Stimulated activated naive CD8-positive, alpha-beta T cell treated with anti-CD3 and anti-CD28 coated beads, Interleukin-15, Interleukin-2, amounts not matched to agents 100 U/mL and 50 U/mL, for 24 hours (primary cell): ENCODE measurements at regions not wholly inside any gene's neighbourhood (a gene's known extent, or its start where the extent isn't known, plus 50 kb on each side); places are given as distances from the start of the nearest gene placed in this dataset.
"Not testable (repeated sequence)": the region's sequence is repeated elsewhere in the genome, so short reads cannot be mapped to it uniquely, and the experiment has no call there.

Source experiments
- ATAC-seq: fragments of 150-1000 bp; cut with Tn5 transposase; one replicate; pipeline ENCODE4 v1.10.0; 2021
- DNase-seq: peaks from one replicate; pipeline ENCODE4 v3.0.0; 2021

- DNase-seq = no peak
- no peak for ATAC-seq
Measured at GRCh38 chr9:25261445-25261844, 416.8 kb downstream of the TUSC1 start.

DNA sequence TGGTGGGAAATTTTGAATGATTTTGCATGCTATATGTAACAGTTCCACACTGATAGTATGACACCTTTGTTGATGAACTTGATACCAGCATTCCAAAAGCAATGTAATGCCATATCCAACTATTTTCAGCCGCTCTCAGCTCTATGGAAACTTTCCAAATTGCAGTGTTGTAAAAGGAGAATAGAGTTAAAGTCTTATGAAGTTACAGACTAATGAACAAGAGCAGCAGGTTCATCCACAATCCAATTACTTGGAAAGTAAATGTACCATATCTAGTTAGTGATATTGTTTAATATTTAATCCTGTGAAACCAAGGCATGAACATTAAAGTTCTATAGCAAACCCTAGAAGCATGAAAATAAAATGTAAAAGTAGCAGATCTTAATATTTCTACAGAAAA, 418.2 kb downstream of the TUSC1 start:
- DNase-seq = no peak
- no peak for ATAC-seq

DNA sequence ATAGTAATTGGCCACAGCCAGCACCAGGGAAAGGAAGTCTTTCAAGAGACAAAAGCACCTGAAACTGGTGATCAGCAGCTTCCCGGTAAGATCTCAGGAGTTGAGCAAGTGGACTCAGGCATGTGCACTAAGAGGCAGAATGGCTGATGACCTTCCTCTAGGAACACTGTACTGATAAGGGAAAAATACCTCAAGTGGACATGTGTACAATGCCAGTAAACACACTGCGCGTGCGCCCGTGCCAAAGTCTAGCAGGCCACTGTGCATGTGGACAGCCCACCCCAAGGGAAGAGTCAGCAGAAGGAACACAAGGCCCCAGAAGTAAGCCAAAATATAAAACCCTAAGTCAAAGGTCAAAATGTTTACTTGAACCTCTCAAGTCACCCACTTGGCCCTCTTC, 423.0 kb downstream of the TUSC1 start:
- ATAC-seq (no peak), DNase-seq (no peak)

DNA sequence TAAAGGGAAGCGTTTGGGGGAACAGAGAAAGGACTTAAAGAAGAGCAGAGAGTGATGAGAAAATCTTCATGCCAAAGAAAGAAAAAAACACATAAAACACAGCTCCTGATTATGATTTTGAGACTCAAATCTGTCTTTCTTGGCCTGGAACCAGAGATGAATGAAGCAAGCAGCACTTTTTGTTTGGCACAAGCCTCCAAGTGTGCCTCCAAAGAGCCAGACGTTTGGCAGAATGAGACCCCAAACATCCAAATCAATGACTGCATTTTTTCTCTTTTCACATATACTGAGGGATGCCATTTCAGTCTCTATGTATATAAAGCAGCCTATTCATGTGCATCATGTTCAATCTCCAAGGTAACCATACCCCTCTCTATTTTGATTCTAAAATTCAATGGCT, 424.2 kb downstream of the TUSC1 start:
- no peak for ATAC-seq
- no peak for DNase-seq

DNA sequence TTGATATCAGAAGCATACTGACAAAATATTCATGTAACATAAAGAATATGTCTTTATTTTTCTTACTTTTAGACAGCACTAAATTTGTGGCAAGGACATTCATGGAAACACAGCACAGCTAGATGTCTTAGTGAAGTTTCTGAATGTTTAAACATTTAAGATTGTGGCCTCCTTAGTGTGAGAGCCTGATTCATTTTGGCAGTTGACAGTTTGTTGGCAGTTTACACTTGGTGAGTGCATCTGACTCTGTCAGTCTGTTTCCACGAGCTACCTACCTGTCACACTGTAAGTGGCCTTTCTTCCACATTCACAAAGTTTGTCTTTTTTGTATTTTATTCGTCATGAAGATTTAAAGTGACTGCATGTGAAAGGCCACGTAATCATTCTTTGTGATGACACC, 436.8 kb downstream of the TUSC1 start:
- DNase-seq = no peak
- ATAC-seq = no peak

DNA sequence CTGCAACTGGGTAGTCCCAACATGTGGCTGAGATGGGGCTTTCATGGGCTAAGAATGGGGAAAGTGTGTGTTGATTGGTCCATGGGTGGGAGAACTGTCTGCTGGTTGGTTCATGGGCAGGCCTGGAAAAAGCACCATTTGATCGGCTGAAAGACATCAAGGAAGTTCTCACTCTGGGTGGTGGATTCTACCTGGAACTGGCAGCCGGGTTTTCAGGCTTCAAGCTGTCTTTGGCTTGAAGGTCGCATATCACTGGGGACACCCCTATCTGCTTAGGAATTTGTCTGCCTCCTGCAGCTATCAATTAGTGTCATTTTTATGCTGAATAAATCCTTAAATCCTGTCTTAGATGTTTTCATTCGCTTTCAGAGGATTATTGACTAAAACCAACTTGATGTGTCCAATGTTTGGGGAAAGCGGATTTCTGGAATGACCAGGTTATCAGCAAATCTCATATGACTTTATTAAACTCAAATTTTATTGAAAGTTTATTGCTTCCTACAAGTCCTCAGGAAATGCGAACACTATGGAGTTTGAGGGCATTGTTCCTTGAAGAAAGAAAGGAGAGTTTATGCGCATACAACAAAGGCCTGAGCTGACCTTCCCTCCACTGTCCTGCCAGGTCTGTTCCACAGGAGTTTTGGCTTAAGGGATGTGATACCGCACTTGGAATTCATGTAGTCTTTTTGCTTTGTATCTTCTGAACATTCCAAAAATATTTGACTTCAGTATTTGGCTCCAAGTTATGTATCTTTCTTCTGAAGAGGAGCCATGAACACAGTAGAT, 451.1 kb downstream of the TUSC1 start:
- no peak for DNase-seq

GRCh38 chr9:25225938-25226760, 452.1 kb downstream of the TUSC1 start:
- DNase-seq = no peak
- no peak for ATAC-seq

More for the DNA sequence above, 451.1 kb downstream of the TUSC1 start:
- no peak for ATAC-seq

DNA sequence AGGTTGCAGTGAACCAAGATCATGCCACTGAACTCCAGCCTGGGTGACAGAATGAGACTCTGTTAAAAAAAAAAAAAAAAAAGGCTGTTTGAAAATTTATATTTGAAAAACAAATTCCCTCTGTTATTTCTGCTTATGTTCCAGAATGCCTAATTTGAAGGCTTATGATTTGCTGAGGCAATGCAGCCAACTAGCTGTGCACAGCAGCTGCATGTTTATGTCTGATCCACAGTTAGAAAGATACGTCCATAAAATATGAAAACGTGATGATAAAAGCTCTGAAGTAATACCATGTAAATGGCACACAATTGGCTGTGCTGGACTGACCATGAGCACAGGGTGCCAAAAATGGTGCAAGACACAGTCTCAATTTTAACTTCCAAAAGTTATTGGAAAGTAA, 453.2 kb downstream of the TUSC1 start:
- ATAC-seq = no peak
- DNase-seq = no peak

DNA sequence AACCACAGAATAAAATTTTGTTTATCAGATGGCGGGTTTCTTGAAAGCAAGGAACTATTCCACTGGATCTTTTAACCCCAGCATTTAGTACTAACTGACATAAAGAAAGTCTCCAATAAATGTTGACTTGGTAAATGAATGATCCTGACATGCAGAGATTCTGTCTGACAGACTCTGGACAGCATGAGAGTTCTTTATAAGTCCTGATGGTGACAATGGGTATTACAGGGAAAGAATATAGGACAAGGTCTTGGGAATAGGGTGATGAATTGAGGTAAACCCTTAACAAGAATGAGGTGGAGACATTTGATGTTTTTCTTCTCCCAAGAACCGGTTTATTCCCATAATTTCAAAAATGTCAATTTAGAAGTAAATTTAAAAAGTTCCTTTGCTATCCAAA, 453.9 kb downstream of the TUSC1 start:
- no peak for ATAC-seq
- no peak for DNase-seq

GRCh38 chr9:25212361-25212760, 465.9 kb downstream of the TUSC1 start:
- ATAC-seq = no peak
- DNase-seq = no peak

- DNase-seq = no peak
- no peak for ATAC-seq
Measured at GRCh38 chr9:25207402-25208195, 470.6 kb downstream of the TUSC1 start.

GRCh38 chr9:25206027-25206426, 472.2 kb downstream of the TUSC1 start:
- ATAC-seq = no peak
- DNase-seq = no peak

DNA sequence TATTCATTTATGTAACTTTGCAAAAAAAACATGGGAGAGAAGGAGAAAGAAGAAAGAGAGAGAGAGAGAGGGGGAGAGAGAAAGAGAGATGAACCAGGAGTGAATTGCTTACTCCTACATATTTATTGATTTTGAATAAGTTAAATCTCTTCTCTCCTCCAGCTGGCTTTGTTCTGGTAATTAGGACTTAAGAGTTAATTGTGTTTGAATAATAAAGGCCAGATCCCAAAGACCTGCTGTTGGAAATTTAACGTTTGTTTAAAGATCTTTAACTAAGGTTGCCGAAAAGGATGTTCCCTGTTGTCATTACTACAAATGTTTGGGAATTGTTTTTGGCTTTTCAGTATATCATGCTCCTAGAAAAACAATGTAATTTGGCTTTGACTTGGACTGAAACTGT, 473.0 kb downstream of the TUSC1 start:
- no peak for ATAC-seq
- no peak for DNase-seq

GRCh38 chr9:25177858-25178257, 500.4 kb downstream of the TUSC1 start:
- DNase-seq = no peak
- ATAC-seq = no peak

DNA sequence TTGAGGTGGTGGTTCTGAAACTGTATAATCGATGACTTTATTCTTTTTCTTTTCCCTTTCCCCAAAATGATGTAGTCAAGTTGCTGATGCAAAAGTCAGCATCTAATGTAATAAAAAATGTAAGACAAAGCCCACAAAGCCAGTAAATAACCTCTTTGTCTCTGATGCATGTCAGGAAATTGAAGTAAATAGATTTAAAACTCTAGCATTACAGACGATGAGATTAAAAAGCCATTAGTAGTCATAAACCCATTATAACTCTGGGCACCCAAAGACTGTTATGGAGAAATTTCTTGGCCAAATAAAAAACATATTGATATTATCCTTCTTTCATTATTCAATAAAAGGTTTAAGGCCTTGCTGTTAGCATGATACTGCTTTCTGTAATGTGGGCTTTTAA, 548.7 kb downstream of the TUSC1 start:
- ATAC-seq (no peak), DNase-seq (no peak)

DNA sequence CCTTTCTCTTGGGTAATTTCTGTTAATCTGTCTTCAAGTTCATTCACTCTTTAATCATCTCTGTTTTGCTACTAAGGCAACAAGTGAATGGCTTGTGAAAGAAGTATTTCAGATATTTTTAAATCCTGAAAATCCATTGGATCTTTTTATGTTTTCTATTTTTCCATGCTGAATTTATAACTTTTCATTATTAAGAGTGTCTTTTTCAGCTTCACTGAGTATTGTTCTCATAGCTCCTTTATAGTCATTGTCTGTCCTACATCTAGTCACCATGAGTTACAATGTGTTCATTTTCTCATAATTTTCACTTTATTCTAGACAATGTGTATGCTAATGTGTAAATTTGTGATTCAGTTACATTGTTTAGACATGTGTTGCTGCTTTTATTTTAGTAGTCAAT, 556.4 kb downstream of the TUSC1 start:
- ATAC-seq (no peak), DNase-seq (no peak)

- DNase-seq = no peak
- no peak for ATAC-seq
Measured at GRCh38 chr9:25119041-25119440, 559.2 kb downstream of the TUSC1 start.

- DNase-seq (no peak), ATAC-seq (no peak)
Measured at GRCh38 chr9:25117791-25118190, 560.5 kb downstream of the TUSC1 start.

DNA sequence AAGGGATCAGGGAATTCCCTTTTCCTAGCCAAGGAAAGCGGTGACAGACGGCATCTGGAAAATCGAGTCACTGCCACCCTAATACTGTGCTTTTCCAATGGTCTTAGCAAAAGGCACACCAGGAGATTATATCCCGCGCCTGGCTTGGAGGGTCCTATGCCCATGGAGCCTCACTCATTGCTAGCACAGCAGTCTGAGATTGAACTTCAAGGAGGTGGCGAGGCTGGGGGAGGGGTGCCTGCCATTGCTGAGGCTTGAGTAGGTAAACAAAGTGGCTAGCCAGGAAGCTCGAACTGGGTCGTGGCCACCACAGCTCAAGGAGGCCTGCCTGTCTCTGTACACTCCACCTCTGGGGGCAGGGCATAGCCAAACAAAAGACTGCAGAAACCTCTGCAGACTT, 556.5 kb upstream of the IZUMO3 start:
- not testable (repeated sequence) for DNase-seq, ATAC-seq

DNA sequence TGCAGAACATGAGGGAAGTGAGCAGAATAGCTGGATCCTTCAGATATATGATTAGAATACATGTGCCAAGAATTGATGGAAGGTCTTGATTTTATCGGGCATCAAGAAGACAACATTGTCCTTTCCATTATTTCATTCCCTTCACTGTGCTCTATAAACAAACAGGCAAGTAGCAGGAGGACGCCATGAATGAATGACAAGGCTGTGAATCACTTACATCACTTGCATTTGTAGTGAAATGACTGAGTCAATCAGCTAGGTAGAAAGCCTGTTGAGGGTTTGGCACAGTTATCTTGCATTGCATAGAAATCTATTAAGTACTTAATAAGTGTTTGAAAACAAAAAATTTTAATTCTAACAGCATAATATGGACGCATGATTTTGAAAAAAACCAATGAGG, 548.8 kb upstream of the IZUMO3 start:
- ATAC-seq (no peak), DNase-seq (no peak)

- ATAC-seq (no peak), DNase-seq (no peak)
Measured at GRCh38 chr9:25078202-25078601, 532.5 kb upstream of the IZUMO3 start.

GRCh38 chr9:25048098-25048724, 502.5 kb upstream of the IZUMO3 start:
- ATAC-seq = no peak
- DNase-seq = no peak
